ENCODE measurements at regions not wholly inside any gene's neighbourhood (a gene's known extent, or its start where the extent isn't known, plus 50 kb on each side); places are given as distances from the start of the nearest gene placed in this dataset.

- TF ChIP-seq CTCF (IDR thresholded peaks at IDR 0.05; ENCODE audit: insufficient read depth, low read length) (no peak), REST (IDR thresholded peaks at IDR 0.05; ENCODE audit: insufficient replicate concordance, low read depth) (no peak), POLR2AphosphoS5 (IDR thresholded peaks at IDR 0.05; ENCODE audit: low read depth) (no peak)
These were observed 70.0 kb downstream of the RTP5 start for GRCh38 chr2:241939541-241939940.
